Upper lobe of right lung (tissue), 1 donor: ENCODE measurements at regions not wholly inside any gene's neighbourhood (a gene's known extent, or its start where the extent isn't known, plus 50 kb on each side); places are given as distances from the start of the nearest gene placed in this dataset.

ENCODE experiments used
- ATAC-seq: fragments of 200-7000 bp; cut with Tn5 transposase; one replicate; pipeline ENCODE4 v1.9.1; 2020; ENCODE audit warnings: mild to moderate bottlenecking, moderate library complexity
- DNase-seq: peaks from one replicate; pipeline ENCODE4 v3.0.0-alpha.2; 2020
- H3K27ac ChIP-seq: fragments of 200-600 bp; one replicate; pipeline ENCODE4 v1.8.0; 2022
- H3K27me3 ChIP-seq: fragments of 200-600 bp; one replicate; pipeline ENCODE4 v1.8.0; 2022; ENCODE audit warnings: mild to moderate bottlenecking
- H3K36me3 ChIP-seq: fragments of 200-600 bp; one replicate; pipeline ENCODE4 v1.8.0; 2022
- H3K4me1 ChIP-seq: fragments of 200-600 bp; one replicate; pipeline ENCODE4 v1.8.0; 2022
- H3K4me3 ChIP-seq: fragments of 200-600 bp; one replicate; pipeline ENCODE4 v1.8.0; 2022; ENCODE audit warnings: mild to moderate bottlenecking
- H3K9me3 ChIP-seq: fragments of 200-600 bp; one replicate; pipeline ENCODE4 v1.8.0; 2022
- CTCF ChIP-seq: fragments of 200-600 bp; IDR thresholded peaks from one replicate; pipeline ENCODE4 v1.8.0; 2022; ENCODE audit warnings: antibody characterized with exemption
- intact Hi-C: fragments of 100-400 bp; cut with DNase I; formaldehyde crosslinking; loops from one replicate; pipeline ENCODE4 v1.11.0; 2022
- donor health status: DM: no; HTN: yes; CAD: no; lungs with severe emphysema.

GRCh38 chr12:84696908-84697540 is 215.6 kb downstream of the SLC6A15 start:
- Histone ChIP-seq H3K4me1 (no peaks in the 10 kb centered on the region), H3K4me3 (no peak overlapping the region), H3K9me3 (no peaks in the 10 kb centered on the region), H3K27me3 (no peaks in the 10 kb centered on the region), H3K36me3 (no peaks in the 10 kb centered on the region), H3K27ac (no peak overlapping the region)
- intact Hi-C loops, result no loop called here
- no peak for TF ChIP-seq CTCF
- no peak for DNase-seq
- no peak for ATAC-seq

- intact Hi-C loops, result no loop called here
- no peak for DNase-seq
- no peak overlapping the region for H3K27ac ChIP-seq
- no peak for ATAC-seq
- no peaks in the 10 kb centered on the region for H3K4me1 ChIP-seq
- TF ChIP-seq CTCF, result no peak
- H3K27me3 ChIP-seq, result no peaks in the 10 kb centered on the region
- no peaks in the 10 kb centered on the region for H3K36me3 ChIP-seq
- no peaks in the 10 kb centered on the region for H3K9me3 ChIP-seq
- H3K4me3 ChIP-seq, result no peak overlapping the region
Observed at GRCh38 chr12:84696281-84696680, 216.3 kb downstream of the SLC6A15 start.

- no peak for TF ChIP-seq CTCF
- ATAC-seq (no peak), DNase-seq (no peak)
Observed at GRCh38 chr12:84694116-84694515, 218.5 kb downstream of the SLC6A15 start.

GRCh38 chr12:84692071-84692470 is 220.5 kb downstream of the SLC6A15 start:
- Histone ChIP-seq H3K27ac (no peak overlapping the region), H3K27me3 (no peaks in the 10 kb centered on the region), H3K9me3 (no peaks in the 10 kb centered on the region), H3K4me3 (no peak overlapping the region), H3K36me3 (no peaks in the 10 kb centered on the region), H3K4me1 (no peaks in the 10 kb centered on the region)
- DNase-seq (no peak), ATAC-seq (no peak)
- TF ChIP-seq CTCF, result no peak
- intact Hi-C loops, result no loop called here

More at GRCh38 chr12:84694116-84694515, 218.5 kb downstream of the SLC6A15 start:
- H3K27ac ChIP-seq, result no peak overlapping the region
- intact Hi-C loops, result no loop called here
- no peaks in the 10 kb centered on the region for H3K27me3 ChIP-seq
- H3K36me3 ChIP-seq, result no peaks in the 10 kb centered on the region
- H3K4me3 ChIP-seq, result no peak overlapping the region
- H3K4me1 ChIP-seq, result no peaks in the 10 kb centered on the region
- H3K9me3 ChIP-seq, result no peaks in the 10 kb centered on the region

- no peak overlapping the region for H3K4me3 ChIP-seq
- H3K36me3 ChIP-seq, result no peaks in the 10 kb centered on the region
- TF ChIP-seq CTCF, result no peak
- H3K27me3 ChIP-seq, result no peaks in the 10 kb centered on the region
- H3K9me3 ChIP-seq, result no peaks in the 10 kb centered on the region
- H3K27ac ChIP-seq, result no peak overlapping the region
- intact Hi-C loops, result no loop called here
- no peaks in the 10 kb centered on the region for H3K4me1 ChIP-seq
- DNase-seq (no peak), ATAC-seq (no peak)
Observed at GRCh38 chr12:84691266-84691665, 221.3 kb downstream of the SLC6A15 start.

GRCh38 chr12:84689638-84690037 is 223.0 kb downstream of the SLC6A15 start:
- no peak for ATAC-seq
- H3K4me3 ChIP-seq, result no peak overlapping the region
- TF ChIP-seq CTCF, result no peak
- H3K36me3 ChIP-seq, result no peaks in the 10 kb centered on the region
- no peaks in the 10 kb centered on the region for H3K4me1 ChIP-seq
- H3K27ac ChIP-seq, result no peak overlapping the region
- no peaks in the 10 kb centered on the region for H3K27me3 ChIP-seq
- intact Hi-C loops, result no loop called here
- H3K9me3 ChIP-seq, result no peaks in the 10 kb centered on the region
- DNase-seq, result no peak
